Right ventricle myocardium superior (tissue), 1 donor: ENCODE measurements at regions not wholly inside any gene's neighbourhood (a gene's known extent, or its start where the extent isn't known, plus 50 kb on each side); places are given as distances from the start of the nearest gene placed in this dataset.
A peak's percentile ranks its signal among the peaks of the same experiment; 100 is the strongest.
"Not testable (repeated sequence)": the region's sequence is repeated elsewhere in the genome, so short reads cannot be mapped to it uniquely, and the experiment has no call there.

Experiments
- ATAC-seq: fragments of 200-7000 bp; cut with Tn5 transposase; one replicate; pipeline ENCODE4 v1.9.1; 2020; ENCODE audit warnings: mild to moderate bottlenecking; ENCODE audit not compliant: poor library complexity
- DNase-seq: peaks from one replicate; pipeline ENCODE4 v3.0.0-alpha.2; 2020
- intact Hi-C: fragments of 100-400 bp; cut with DNase I; formaldehyde crosslinking; loops from one replicate; pipeline ENCODE4 v1.11.2; 2022
- donor health status: DM: no; HTN: yes; CAD: no; lungs with severe emphysema.

DNA sequence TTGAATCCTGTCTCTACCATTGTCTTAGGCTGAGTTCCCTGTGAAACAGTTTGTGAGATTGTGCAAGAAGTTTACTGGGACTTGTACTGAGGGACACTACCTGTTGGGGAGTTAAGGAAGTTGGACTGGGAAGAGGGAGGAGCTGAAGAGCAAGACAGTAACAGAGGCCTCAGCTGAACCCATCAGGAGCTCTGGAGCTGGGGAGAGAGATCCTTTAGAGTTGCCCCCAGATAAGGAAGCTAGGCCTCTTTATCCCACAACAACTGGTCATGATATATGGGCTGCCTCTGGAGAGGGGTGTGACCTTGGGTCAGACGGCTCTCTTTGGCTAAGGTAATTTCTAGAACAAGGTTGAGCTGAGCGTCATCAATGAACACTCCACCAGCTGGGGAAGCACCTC, 137.8 kb upstream of the SLC4A4 start:
- no peak for ATAC-seq
- intact Hi-C loops, result no loop called here
- no peak for DNase-seq

DNA sequence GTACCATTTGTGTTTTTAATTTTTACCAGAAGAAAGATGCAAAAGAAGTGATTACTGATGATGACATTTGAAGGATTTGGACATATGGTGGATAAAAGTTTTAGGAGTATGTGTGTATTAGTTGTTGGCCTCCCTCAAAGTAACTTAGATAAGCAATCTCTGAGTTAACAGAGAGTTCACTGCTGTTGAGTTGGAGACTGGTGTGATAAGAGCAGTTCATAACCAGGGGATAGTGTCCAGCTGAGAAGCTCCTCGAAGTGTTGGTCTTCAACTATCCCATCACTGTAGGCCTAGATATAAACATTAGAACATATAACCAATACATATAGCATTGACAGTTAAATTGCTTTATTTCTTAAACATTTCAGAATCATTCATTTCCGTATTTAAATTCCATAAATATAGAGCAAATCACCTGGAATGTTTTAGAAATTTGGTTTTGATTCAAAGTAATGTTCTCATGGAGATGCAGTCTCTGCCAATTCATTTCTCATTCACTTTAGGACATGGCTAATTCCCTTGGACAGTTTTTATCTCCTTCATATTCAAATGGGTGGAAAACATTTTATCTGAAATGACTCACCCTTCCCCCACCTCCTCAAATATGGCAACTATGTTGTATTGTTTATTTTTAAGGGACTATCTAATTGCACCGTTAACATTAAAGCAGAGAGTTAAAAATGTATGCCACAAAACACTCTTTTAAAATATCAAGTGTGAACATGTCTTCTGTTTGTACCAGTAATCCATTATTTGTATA, 136.8 kb upstream of the SLC4A4 start:
- DNase-seq, result no peak
- ATAC-seq, result no peak
- intact Hi-C loops, result no loop called here

DNA sequence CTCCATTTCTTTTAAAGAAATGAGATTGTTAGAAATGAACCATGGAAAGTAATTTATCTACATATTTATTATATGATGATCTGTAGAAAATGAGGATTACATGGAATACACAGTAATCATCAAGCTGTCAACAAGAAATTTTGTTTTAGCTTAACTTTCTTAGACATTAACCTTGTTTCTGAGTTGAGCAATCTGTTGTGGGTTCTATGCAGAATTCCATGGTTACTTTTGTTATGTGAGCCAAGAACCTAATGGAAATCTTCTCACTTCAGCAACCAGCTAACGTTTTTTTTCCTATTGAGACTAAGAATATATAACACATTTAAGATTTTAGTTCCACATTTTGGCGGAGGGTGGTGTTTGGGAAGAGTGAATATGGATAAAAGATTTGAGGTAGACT, 136.1 kb upstream of the SLC4A4 start:
- intact Hi-C loops, result no loop called here
- no peak for ATAC-seq
- no peak for DNase-seq

DNA sequence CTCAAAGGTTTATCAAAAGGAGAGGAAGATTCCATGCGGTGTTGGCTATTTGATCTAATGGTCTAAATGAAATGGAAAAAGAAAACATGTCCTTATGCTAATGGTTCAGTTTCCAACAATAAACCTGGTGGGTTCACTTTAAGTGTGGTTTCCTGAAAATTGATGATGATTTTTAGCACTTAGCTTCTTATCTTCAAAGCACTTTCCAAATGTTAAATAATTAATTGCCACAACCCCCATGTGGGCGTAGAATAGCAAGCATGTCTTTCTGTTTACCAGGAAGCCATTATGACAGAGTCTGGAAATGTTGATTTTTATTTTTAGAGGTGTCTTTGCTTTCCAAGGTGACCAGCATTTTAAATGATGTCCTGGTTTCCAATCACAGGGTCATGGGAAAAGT, 134.8 kb upstream of the SLC4A4 start:
- ATAC-seq, result no peak
- no peak for DNase-seq
- intact Hi-C loops, result no loop called here

DNA sequence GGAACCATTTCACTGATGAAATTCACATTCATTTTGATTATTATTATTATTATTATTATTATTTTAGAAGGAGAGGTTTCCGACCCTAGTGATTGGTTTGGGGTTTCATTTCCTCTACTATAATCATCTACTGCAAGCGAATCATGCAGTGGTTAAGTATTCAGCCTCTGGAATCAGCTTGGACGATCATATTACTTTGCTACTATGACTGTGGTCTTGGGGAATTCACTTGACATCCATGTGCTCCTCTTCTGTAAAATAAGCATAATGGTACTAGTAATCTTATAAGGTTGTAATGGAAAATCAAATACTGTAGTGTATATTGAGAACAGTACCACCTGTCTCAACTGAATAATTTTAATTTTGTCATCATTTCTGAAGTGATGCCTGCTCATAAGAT, 132.1 kb upstream of the SLC4A4 start:
- intact Hi-C loops, result no loop called here
- ATAC-seq, result no peak

DNA sequence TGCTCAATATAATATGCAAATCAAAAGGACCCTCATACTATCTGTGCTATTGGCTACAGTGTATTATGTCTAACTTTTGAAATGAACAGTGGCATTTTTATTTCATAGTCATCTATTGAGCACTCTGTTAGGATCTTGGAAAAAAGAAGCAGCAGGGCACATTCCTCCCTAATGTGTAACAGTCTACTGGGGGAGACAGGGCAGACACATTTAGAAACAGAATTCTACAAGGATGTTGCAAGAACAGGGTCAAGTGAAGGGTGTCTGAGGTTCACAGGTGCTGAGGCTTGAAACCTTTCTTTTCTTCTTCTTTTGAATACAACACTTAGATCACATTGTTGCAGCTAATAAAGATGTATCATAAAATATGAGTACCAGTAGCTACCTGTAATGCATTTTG, 129.7 kb upstream of the SLC4A4 start:
- peak; percentile 55 for ATAC-seq
- DNase-seq, result no peak
- intact Hi-C loops, result no loop called here

More for the DNA sequence above, 132.1 kb upstream of the SLC4A4 start:
- no peak for DNase-seq

DNA sequence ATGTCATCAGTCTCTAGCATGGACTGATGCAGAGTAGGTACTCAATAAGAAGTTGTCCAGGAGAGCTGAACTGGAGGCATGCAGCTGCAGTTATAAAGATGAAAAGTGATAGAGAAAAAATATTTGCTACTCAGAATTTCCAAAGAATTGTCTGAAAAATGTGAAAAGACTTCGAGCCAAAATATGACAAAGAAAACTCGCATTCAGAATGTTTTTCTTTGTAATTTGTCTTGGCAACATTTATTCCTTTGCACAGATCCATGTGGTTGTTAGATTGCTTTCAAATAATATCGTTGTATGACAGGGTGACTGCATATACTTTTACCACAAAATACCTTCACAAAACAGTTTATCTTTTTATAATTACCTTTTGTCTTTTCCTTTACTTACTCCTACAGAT, 128.0 kb upstream of the SLC4A4 start:
- no peak for ATAC-seq
- DNase-seq, result no peak
- intact Hi-C loops, result no loop called here

DNA sequence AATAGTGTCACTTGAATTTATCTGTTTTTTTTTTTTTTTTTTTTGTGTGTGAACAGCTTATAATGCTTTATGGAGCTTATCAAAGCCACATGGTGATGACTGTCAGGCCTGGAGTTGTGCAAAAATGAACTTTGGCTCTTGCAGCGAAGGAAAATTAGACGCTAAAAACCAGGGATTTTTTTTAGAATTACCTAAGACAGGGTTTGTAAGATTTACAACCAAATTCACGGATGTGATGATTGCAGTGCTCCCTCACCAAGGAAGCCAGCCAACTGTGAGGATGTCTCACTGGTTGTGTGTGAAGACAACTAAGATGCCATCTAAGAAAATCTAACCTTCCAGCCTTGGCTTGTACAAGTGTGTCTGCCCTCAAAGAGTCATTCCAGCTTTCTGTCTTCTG, 127.1 kb upstream of the SLC4A4 start:
- DNase-seq (no peak), ATAC-seq (peak; percentile 38)

DNA sequence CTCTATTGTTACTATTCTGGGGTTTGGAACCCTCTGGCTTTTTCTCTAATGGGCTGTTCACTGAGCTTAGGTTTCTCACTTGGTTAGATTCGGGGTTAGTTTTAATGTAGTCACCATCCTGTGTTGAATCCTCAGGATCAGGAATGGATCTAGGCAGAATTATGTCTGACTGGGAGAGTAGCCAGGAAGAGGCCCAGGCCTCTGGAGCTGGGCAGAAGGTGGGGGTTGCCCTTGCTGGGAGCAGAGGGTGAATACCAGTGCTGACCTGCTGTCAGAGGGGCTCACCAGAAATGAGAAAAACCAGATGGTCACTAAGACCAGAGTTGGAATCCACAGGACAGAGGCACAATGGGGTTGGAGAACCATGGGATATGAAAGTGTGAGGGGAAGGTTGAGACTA, 126.6 kb upstream of the SLC4A4 start:
- intact Hi-C loops, result no loop called here
- DNase-seq, result no peak
- ATAC-seq, result peak; percentile 40

More for the DNA sequence above, 127.1 kb upstream of the SLC4A4 start:
- intact Hi-C loops, result no loop called here

DNA sequence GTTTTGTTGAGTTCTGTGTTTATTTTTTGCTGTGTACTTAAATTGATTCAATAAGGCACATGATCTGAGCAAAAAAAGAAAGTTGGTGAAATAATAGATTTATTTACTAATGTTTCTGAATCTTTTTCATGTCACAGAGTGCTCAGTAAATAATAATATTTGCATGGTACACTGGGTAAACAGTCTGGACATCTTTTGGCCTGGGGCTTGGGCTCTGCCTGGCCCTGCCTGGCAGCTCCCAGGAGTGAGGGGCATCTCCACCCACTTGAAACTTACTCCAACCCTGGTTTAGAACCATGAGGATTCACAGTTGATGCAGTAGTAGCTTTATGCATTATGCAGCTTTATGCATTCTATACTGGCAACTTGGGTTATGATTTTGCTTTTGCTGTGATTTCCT, 124.2 kb upstream of the SLC4A4 start:
- DNase-seq (no peak), ATAC-seq (no peak)
- intact Hi-C loops, result no loop called here

DNA sequence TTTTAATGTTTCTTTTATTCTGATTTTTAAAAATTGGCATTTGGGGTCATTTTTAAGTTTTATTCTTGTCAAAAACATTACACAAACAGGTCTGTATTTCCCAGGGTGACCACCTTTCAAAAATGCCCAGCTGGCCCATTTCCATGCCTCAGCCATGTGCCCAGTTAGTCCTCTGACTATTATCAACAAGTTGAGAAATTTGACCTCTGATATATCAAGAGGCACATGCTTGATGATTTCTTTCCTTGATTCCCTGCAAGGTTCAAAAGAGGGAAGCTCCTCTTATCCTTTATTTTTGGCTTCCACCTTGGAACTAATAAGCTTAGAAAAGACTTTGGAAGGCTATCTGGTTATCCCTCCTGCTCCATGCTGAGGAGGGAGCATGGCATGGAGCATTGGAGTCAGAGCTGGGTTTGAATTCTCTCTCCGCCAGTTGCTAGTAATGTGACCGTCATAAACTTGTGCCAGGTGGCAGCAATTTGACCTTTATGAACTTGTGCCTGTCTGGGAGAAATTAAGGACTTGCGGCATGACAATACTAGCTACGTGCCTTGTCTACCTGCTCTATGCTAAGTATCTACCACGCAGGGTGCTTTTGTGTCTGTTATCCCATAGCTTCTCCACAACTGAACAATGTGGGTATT, 122.4 kb upstream of the SLC4A4 start:
- ATAC-seq (no peak), DNase-seq (no peak)
- intact Hi-C loops, result no loop called here

DNA sequence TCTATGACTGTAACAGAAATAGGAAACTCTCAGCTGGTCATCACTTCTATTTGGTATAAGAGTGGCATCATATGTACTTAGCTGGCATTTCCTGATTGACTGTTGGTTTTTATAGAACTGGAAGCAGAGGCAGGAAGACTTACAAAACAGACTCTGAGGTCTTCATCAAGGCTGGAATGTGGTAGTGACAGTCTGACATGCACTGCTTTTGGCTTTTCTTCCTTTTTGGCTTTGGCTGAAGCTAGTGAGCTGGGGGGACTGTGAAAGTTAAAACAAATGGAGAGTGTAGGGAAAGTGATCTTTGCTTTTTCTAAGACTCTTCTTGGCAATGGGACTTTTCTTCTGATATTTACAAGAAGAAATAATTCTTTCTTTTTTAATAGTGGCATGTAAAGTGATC, 121.1 kb upstream of the SLC4A4 start:
- intact Hi-C loops, result no loop called here
- ATAC-seq, result peak; percentile 18

DNA sequence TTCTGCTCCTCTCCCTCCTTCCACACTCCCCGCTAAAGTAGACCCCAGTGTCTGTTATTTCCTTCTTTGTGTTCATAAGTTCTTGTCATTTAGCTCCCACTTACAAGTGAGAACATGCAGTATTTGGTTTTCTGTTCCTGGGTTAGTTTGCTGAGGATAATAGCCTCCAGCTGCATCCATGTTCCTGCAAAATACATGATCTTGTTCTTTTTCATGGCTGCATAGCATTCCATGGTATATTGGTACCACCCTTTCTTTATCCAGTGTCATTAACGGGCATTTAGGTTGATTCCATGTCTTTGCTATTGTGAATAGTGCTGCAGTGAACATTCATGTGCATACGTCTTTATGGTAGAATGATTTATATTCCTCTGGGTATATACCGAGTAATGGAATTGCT, 118.0 kb upstream of the SLC4A4 start:
- ATAC-seq, intact Hi-C loops, DNase-seq: not testable (repeated sequence)

More for the DNA sequence above, 121.1 kb upstream of the SLC4A4 start:
- DNase-seq, result no peak

DNA sequence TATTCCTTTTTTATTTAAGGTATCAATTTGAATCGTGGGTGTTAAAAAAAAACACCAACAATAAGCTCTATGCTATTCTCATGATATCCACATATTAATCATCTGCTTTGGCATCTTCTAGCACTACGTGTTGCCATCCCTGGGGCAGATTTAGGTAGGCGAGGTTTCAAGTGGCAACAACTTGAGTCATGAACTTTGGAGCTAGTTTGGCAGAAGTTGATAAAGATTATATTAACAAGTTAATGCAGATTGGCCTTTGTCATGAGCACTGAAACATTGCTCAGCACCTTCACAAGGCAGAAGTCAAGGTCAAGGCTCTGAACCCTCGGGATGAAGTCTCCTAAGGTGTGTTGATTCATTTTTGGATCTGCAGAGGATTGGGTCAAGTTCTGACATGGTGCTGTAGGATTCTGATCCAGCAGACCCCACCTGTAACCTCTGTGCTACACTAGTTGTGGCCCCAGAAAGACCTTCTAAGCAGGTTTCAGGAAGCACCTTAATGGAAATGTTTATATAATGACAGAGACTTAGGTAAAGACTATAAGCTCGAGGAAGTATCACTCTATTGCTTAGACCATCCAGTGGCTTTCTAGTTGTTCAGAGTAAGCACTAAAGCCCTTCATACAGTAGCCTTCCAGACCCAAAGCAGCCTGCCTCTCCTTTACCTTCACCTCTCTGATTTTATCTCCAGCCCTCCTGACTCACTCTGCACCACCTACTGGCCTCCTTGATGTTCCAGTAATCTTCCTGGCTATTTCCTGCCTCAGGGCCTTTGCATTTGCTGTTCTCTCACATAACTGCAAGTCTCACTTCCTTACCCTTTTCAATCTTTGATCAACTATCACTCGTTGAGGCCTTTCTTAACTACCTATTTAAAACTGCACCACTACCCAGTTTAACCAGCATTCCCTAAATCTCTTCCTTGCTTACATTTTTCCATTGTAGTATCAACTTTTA, 117.0 kb upstream of the SLC4A4 start:
- DNase-seq (no peak), ATAC-seq (no peak)
- intact Hi-C loops, result no loop called here

DNA sequence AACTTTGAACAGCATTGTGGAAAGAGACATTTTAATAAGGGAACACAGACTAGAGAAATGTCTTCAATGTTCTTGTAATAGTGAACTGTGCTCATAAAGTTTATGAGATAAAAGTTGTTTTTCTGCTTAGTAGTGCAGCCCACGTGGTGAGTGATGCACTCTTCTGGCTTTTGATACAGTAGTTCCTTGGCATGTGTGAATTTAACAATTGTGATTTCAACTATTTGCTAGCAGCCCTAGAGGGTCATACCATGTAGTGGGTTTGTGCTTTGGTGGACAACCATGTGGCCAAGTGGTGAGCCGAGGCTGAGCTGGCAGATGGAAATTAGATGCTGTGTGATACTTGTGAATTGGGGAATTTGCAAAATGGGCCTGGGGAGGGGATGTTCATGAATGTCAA, 116.2 kb upstream of the SLC4A4 start:
- ATAC-seq (no peak), DNase-seq (no peak)
- intact Hi-C loops, result no loop called here

DNA sequence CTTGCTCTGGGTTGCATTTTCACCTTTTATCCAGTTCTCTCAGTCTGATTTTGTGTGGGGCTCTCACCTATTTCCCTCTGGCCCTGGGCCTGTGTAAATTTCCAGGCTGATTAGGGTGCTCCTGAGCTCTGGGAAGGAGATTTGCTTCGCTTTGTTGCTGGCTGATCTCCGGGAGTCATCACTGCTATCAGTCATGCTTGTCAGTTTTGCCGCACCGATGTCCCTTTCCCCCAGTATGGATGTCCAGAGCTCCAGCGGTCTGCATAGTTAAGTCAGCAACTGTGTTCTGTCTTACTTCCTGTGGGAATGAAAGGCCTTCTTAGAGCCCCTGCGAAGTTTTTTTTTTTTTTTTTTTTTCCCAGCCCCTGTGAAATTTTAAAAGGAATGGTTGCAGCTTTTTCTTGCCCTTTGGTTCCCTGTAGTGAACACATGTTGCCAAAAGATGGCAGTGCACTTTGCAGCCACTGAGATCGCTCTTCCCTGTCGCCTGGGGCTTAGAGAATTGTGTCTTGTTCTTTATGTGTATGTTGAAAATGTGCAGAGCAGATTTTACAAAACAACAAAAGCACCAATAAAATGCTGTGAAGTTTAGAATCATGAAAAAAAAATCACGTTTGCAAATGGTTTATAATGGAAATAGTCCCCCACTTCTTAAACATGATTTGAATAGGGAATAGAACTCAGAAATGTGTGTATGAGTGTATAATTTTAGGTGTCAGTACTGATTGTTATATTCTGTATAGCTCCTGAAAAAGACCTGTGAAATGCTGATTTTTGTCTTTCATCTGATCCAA, 109.1 kb upstream of the SLC4A4 start:
- intact Hi-C loops, result loop anchor here (10.0 kb wide), 1 partner anchor 225 kb away; no protein-coding TSS in a partner anchor
- DNase-seq (no peak), ATAC-seq (peak; percentile 70)

DNA sequence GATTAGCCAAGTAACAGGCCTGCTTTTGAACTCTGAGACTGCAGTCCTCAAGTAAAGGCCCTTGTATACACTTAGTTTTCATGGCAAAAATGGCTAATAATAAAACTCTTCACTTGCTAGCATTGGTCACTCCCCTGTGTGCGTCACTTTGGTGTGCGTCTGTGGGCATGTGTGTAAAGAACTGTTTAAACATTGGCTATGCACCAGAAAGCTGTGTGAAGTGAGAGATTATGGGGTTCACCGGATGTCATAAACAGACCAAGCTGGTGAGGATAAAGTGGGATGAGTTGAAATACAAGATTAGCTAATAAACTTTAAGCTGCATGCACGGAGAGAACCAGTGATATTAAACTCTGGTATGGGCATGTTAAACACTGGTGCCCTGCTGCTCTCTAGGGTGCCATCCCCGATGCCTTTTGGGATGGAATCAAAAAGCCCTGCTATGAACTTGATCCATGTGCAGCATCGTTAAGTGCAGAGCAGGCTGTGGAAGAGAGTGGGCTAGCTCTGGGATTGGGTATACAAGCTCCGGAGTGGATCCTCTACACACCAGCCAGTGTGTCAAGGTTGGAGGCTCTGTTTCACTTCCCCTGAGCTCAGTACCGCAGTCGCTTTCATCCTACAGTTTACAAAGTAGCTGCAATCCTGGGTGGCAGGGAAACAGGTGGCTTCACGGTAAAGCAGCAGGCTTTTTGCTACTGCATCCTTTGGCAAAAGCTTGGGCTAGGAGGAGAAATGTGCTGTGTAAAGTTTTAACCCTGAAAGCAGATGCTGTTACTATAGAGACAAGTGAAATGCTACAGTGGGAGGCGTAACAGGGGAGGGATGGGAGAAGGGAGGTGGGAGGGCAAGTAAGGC, 108.3 kb upstream of the SLC4A4 start:
- DNase-seq, result no peak
- intact Hi-C loops, result loop anchor here (10.0 kb wide), 1 partner anchor 224 kb away; no protein-coding TSS in a partner anchor
- peak; percentile 23 for ATAC-seq
